Activated CD8-positive, alpha-beta memory T cell treated with anti-CD3 and anti-CD28 coated beads for 36 hours (primary cell): ENCODE measurements at regions not wholly inside any gene's neighbourhood (a gene's known extent, or its start where the extent isn't known, plus 50 kb on each side); places are given as distances from the start of the nearest gene placed in this dataset.

Experiments
- CTCF ChIA-PET: fragments of 350-600 bp; sonication (Branson Sonifier 250); formaldehyde crosslinking; loops from one replicate; lab custom pipeline; 2021; ENCODE audit warnings: antibody characterized with exemption; lab: Charles Lee
- POLR2A ChIA-PET: fragments of 350-600 bp; sonication (Branson Sonifier 250); formaldehyde crosslinking; loops from one replicate; lab custom pipeline; 2021; ENCODE audit warnings: antibody characterized with exemption; lab: Charles Lee

DNA sequence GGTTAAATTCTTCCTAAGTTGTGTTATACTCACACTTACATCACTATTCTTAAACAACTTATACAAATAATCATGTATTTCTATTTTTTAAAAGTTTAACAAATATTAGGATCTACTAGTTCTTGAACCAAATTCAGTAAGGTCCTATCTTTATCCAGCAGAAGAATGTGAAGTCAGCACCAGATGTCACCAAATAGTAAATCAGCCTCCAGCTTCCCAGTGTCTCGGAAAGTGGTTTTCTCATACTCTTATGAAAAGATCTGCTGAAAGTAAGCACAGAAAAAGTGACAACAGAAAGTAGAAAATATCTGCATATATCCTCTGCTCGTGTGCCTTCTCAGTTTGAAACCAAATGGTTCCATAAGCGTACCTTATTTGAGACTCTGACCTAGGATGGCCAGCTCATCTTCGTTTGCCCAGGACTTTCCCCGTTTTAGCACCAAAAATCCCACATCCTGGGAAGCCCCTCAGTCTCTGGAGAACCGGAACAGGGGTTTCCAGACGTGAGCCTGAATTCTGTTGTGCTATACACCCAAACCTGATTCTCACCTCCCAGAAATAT is 98.0 kb upstream of the DCLK2 start:
- CTCF ChIA-PET: no interaction called here
- POLR2A ChIA-PET: no interaction called here

- ChIA-PET CTCF (no interaction called here), POLR2A (no interaction called here)
Measured at GRCh38 chr4:149980941-149981340, 97.3 kb upstream of the DCLK2 start.

- ChIA-PET CTCF (no interaction called here), POLR2A (no interaction called here)
Measured at GRCh38 chr4:149983401-149983800, 94.8 kb upstream of the DCLK2 start.

DNA sequence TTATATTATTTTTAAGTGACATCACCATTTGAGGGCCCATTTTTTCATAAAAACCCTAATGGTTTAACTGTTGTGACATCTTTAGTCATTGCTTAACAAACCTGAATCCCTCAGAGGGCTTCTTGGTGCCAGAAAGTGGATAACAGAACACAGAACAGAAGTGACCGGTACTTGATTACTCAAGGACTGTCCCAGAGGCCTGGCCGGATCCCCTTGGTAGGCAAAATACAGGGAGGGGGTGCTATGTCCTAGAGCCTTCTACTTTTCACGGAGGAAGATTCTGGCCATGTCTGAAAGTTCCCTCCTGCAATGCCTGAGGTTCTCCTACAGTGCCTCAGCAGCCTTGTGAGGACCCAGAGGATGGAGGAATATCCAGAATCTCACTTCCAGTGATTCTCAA is 94.3 kb upstream of the DCLK2 start:
- ChIA-PET CTCF (interaction anchor here (0.6 kb wide), 1 partner anchor 864 kb away, joined by 3 read pairs; no protein-coding TSS in a partner anchor), POLR2A (no interaction called here)

- CTCF ChIA-PET: no interaction called here
Measured at GRCh38 chr4:149985981-149986380, 92.3 kb upstream of the DCLK2 start.

GRCh38 chr4:149986917-149987316 is 91.3 kb upstream of the DCLK2 start:
- CTCF ChIA-PET: no interaction called here

More at GRCh38 chr4:149985981-149986380, 92.3 kb upstream of the DCLK2 start:
- POLR2A ChIA-PET: no interaction called here

GRCh38 chr4:149987330-149988086 is 90.7 kb upstream of the DCLK2 start:
- ChIA-PET CTCF (no interaction called here), POLR2A (no interaction called here)

More at GRCh38 chr4:149986917-149987316, 91.3 kb upstream of the DCLK2 start:
- POLR2A ChIA-PET: no interaction called here

DNA sequence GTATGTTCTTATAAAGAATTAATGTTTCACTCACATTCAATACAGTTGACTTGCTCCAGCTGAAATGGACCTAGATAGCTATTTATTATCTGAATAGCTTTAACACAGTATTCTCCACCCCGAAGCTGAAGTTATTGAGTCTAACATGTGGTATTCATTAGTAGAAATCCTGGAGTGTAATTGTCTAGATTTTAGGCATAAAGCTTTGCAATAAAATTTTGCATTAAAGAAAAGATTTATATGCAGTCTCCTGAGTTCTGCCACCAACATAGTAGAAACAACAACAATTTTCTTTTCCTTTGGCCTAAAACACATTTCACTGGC is 90.2 kb upstream of the DCLK2 start:
- POLR2A ChIA-PET: no interaction called here
- CTCF ChIA-PET: no interaction called here

DNA sequence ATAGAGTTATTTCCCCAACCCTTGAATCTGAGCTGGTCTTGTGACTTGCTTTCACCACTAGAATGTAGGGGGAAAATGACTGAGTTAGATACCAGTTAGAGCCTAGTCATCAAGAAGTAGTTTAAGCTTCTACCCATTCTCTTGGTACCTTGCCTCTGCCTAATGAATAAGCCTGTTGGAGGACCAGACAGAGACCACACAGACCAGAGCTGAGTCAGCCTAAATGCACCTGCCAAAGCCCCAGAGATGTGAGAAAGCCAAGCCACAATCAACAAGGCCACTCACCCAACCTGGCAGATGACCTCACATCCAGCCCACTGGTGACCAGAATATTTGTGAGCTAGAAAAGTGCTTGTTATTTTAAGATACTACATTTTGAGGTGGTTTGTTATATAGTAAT is 85.2 kb upstream of the DCLK2 start:
- POLR2A ChIA-PET: no interaction called here
- CTCF ChIA-PET: no interaction called here

DNA sequence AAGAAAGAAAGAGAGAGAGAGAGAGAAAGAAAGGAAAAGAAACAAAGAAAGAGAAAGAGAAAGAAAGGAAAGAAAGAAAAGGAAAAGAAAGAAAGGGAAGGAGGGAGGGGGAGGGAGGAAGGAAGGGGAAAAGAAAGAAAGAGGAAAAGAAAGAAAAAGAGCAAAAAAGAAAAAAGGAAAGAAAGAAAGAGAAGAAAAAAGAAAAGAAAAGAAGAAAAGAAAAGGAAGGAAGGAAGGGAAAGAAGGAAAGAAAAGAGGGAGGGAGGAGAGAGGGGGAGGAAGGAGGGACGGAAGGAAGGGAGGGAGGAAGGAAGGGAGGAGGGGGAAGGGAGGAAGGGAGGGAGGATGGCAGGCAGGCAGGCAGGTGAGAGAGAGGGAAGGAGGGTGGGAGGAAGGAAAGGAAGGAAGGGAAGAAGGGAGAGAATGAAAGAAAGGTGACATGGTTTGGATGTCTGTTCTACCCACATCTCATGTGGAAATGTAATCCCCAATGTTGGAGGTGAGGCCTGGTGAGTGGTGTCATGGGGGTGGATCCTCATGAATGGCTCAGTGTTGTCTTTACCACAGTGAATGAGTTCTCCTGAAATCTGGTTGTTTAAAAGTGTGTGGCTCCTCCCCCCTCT is 83.0 kb upstream of the DCLK2 start:
- POLR2A ChIA-PET: no interaction called here
- CTCF ChIA-PET: no interaction called here

DNA sequence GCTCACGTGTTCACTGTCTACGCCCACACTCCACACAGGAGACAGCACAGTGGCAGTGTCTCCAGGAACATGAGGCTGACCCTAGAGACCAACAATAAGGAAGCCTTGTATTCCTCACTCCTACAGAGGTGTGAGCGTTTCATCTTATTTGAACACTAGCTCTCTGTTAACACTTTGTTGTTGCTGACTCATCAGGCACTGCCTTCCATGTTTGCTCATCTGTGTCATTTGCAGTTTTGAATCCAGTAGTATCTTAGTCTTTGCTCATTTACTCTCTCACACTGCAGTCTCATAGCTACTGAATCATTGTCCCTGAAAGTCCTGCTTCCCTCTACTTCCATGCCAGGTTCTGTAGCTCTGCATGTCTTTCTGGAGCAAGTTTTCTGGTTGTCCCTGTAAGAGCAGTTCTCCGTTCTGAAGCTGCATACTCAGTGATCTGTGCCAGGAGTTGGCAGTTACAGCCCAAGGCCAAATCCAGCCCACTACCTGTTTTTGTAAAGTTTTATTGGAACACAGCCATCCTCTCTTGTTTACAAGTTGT is 80.3 kb upstream of the DCLK2 start:
- CTCF ChIA-PET: no interaction called here
- POLR2A ChIA-PET: interaction anchor here (0.6 kb wide), 1 partner anchor 1900 kb away, joined by 3 read pairs; no protein-coding TSS in a partner anchor

GRCh38 chr4:149999485-150000074 is 78.7 kb upstream of the DCLK2 start:
- ChIA-PET POLR2A (no interaction called here), CTCF (no interaction called here)

DNA sequence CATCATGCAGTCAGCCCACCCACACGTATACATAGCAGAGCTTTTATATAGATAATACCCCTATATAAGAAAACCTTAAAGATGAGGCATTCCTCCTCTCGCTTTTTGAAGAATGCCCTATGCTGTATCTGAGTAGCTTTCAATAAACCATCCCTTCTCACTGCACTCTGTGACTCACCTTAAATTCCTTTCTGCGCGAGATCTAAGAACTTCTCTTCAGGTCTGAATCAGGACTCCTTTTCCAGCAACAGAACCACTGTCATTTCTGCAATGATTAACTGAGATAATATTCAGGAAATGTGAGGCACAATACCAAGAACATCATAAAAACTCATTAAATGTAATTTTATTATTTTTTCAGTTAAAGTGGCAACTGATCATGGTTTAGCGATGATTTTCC is 76.4 kb upstream of the DCLK2 start:
- ChIA-PET CTCF (no interaction called here), POLR2A (no interaction called here)

DNA sequence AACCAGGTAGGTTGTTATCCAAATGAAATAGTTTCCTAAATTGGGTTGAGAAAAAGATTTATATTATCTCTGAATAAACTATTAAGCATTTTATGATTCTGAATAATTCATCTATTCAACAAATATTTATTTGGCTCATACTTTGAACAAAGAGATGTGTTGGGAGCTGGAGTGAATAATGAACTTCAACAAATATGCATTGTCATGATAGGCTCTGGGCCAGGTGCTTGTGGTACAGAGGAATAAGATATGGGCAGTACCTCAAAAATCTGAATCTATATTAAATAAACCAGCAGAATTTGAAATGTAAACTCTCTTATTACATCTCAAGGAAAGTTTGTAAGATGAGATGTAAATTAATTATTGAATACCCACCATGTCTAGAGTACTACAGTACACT is 75.7 kb upstream of the DCLK2 start:
- ChIA-PET POLR2A (no interaction called here), CTCF (interaction anchor here (1.3 kb wide), 1 partner anchor 241 kb away, joined by 3 read pairs; no protein-coding TSS in a partner anchor)

DNA sequence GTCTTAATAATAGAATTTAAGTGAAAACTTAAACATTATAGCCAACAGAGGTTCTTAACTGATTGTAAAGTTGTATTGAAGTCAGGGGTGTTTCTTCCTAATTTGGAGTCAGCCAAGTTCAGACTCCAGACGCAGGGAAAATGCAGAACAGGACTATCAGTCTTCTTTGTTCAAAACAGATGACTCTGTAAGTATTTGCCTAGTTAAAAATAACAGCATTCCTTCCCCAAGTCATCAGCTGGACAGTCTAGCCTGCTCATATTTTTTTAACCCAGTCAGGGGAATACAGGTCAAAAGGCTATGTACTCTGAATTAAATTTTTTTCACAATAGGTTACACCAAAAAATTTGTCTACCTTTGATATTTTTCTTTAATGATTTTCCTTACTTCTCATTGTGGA is 73.8 kb upstream of the DCLK2 start:
- CTCF ChIA-PET: no interaction called here
- POLR2A ChIA-PET: no interaction called here

GRCh38 chr4:150005537-150005936 is 72.7 kb upstream of the DCLK2 start:
- POLR2A ChIA-PET: no interaction called here
- CTCF ChIA-PET: no interaction called here

DNA sequence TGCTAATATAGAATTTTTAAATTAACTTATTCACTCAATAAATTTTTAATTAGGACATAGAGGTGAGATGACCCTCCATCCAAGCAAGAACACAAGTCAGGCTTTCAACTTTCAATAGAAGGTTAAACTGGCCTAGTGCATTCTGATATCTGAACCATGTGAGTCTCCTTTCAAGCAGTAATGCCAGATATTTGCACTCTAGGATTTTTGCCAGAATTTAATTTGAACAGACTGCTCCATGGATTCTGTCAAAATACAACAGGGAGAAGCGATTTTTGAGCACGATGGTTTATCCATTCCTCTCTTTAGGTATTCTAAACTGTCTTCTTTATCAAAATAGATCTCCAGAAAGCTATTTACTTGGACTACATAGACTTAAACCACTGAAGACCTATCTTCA is 72.0 kb upstream of the DCLK2 start:
- ChIA-PET POLR2A (no interaction called here), CTCF (interaction anchor here (0.6 kb wide), 1 partner anchor 45 kb away, joined by 3 read pairs; no protein-coding TSS in a partner anchor)

DNA sequence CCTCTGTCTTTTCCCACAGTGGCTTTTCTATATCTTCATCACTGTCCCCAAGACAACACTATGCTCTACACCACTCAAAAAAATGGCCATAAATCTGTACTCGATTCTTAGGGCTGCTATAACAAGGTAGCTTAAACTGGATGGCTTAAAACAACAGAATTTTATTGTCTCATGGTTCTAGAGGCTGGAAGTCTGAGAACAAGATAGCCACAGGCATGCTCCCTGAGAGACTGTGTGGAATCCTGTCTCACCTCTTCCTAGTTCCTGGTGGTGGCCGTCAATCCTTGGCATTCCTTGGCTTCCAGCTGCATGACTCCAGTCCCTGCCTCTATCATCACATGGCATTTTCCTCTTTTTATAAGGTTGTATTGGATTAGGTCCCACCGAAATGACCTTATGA is 70.7 kb upstream of the DCLK2 start:
- ChIA-PET POLR2A (no interaction called here), CTCF (no interaction called here)

- ChIA-PET POLR2A (no interaction called here), CTCF (no interaction called here)
Measured at GRCh38 chr4:150008546-150008945, 69.7 kb upstream of the DCLK2 start.

DNA sequence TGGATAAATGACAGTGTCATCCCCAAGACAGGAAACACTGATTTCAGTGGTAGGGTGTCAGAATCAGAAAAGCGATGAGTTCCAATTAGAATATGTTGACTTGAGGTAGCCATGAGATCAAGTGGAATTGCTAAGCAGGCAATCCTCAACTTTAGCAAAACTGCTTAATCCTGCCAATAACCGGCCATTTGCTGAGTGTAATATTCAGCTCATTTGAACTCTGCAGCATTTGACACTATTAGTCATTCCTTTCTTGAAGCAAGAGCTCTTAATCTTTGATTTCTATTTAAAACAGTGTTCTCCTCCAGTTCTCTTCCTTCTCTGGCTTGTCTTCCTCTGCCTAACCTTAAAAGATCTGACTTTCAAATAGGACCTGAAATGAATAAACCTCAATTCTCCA is 68.7 kb upstream of the DCLK2 start:
- CTCF ChIA-PET: interaction anchor here (0.8 kb wide), 1 partner anchor 857 kb away, joined by 3 read pairs; no protein-coding TSS in a partner anchor
- POLR2A ChIA-PET: no interaction called here
